ENCODE measurements at regions not wholly inside any gene's neighbourhood (a gene's known extent, or its start where the extent isn't known, plus 50 kb on each side); places are given as distances from the start of the nearest gene placed in this dataset.

DNA sequence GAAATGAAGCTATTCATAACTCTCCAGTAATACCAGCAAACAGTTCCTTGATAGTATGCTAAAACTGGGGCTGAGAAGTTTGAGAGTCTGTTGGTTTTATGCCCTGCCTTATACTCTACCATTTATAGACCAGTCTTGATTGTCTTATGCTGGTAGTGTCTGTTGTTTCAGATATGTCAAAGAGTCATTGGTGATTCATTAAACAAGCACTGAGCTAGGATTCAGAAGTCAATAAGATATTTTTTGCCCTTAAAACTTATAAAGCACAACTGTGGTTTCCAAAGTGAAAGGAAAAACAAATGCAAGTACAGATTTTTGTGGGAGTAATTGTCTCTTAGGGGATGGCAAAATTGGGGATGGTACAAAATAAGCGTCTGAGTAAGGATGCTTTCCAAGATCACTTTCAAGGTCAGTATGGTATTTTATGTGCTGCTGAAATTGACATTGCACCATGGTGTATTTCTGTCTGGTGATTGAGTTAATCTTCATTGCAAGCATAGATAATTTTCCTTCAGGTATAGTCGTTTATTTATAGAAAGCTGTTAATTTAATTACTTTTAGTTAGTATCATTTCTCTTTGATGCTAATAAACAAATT lies 289.5 kb upstream of the E2F7 start:
- no peak for TF ChIP-seq POLR2A (IDR thresholded peaks at IDR 0.05)
- TF ChIP-seq, protein P1, sequence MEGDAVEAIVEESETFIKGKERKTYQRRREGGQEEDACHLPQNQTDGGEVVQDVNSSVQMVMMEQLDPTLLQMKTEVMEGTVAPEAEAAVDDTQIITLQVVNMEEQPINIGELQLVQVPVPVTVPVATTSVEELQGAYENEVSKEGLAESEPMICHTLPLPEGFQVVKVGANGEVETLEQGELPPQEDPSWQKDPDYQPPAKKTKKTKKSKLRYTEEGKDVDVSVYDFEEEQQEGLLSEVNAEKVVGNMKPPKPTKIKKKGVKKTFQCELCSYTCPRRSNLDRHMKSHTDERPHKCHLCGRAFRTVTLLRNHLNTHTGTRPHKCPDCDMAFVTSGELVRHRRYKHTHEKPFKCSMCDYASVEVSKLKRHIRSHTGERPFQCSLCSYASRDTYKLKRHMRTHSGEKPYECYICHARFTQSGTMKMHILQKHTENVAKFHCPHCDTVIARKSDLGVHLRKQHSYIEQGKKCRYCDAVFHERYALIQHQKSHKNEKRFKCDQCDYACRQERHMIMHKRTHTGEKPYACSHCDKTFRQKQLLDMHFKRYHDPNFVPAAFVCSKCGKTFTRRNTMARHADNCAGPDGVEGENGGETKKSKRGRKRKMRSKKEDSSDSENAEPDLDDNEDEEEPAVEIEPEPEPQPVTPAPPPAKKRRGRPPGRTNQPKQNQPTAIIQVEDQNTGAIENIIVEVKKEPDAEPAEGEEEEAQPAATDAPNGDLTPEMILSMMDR (IDR thresholded peaks at IDR 0.05): no peak
